22Rv1 (cell line): ENCODE measurements at regions not wholly inside any gene's neighbourhood (a gene's known extent, or its start where the extent isn't known, plus 50 kb on each side); places are given as distances from the start of the nearest gene placed in this dataset.

Experiments used
- CTCF ChIP-seq: fragments of 450-650 bp; IDR thresholded peaks from 2 replicates; pipeline ENCODE4 v1.5.1; 2017; ENCODE audit warnings: mild to moderate bottlenecking
- ZFX ChIP-seq: fragments of 450-650 bp; IDR thresholded peaks from 2 replicates; pipeline ENCODE4 v1.6.1; 2017; ENCODE audit warnings: antibody characterized with exemption, borderline replicate concordance

DNA sequence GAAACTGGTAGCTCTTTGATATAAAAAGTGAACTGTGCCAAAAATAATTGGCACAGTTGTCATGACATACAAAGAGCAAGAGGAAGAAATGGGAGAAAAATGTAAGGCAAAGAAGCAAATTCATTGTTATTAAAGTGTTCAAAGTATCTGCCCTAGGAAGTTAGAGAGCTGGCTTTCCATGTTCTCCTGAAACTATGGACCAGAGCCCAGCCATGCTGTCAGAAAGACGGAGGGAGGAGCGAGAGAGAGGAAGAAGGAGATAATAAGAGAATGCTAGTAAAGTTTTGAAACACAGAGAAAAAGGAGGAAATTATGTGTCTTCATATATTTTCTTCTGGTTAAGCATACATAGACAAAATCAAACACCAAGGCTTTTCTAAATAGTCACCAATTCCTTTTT lies 78.1 kb upstream of the PELI2 start:
- TF ChIP-seq CTCF (no peak), ZFX (no peak)
